ENCODE measurements at regions not wholly inside any gene's neighbourhood (a gene's known extent, or its start where the extent isn't known, plus 50 kb on each side); places are given as distances from the start of the nearest gene placed in this dataset.

GRCh38 chr16:48907906-48908634 lies 298.1 kb upstream of the N4BP1 start:
- Histone ChIP-seq H3K36me3 (ENCODE audit: control insufficient read depth in 4 of 4, insufficient read depth in 3 of 4, low read depth in 1 of 4, low read length in 3 of 4) (no peaks in the 10 kb centered on the region), H3K9me3 (ENCODE audit: control insufficient read depth in 4 of 4, low read length in 3 of 4) (no peaks in the 10 kb centered on the region), H3K27ac (ENCODE audit: low read depth in 1 of 2, low read length in 2 of 2) (no peak overlapping the region), H3K9ac (ENCODE audit: low read depth in 1 of 2, low read length in 2 of 2) (no peak overlapping the region), H3K4me3 (ENCODE audit: low read depth in 1 of 3, low read length in 3 of 3) (no peak overlapping the region), H3K4me1 (ENCODE audit: control insufficient read depth in 4 of 4, insufficient read depth in 4 of 4, low read length in 3 of 4) (no peaks in the 10 kb centered on the region), H3K27me3 (ENCODE audit: control insufficient read depth in 4 of 4, insufficient read depth in 4 of 4, low read length in 3 of 4) (peaks cover 0 to 3% (median 2%) of the 10 kb centered on the region in 4 donors)
- no peak for TF ChIP-seq EGR1 (IDR thresholded peaks at IDR 0.05; ENCODE audit: low read depth in 2 of 2)
- TF ChIP-seq NR2F2 (IDR thresholded peaks at IDR 0.05) = no peak
- no peak for TF ChIP-seq GABPA (IDR thresholded peaks at IDR 0.05 in 1 of 2, conservative IDR thresholded peaks at IDR 0.05 in 1 of 2)
- TF ChIP-seq, protein P1, sequence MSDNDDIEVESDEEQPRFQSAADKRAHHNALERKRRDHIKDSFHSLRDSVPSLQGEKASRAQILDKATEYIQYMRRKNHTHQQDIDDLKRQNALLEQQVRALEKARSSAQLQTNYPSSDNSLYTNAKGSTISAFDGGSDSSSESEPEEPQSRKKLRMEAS (IDR thresholded peaks at IDR 0.05) = no peak
- TF ChIP-seq, protein P2, sequence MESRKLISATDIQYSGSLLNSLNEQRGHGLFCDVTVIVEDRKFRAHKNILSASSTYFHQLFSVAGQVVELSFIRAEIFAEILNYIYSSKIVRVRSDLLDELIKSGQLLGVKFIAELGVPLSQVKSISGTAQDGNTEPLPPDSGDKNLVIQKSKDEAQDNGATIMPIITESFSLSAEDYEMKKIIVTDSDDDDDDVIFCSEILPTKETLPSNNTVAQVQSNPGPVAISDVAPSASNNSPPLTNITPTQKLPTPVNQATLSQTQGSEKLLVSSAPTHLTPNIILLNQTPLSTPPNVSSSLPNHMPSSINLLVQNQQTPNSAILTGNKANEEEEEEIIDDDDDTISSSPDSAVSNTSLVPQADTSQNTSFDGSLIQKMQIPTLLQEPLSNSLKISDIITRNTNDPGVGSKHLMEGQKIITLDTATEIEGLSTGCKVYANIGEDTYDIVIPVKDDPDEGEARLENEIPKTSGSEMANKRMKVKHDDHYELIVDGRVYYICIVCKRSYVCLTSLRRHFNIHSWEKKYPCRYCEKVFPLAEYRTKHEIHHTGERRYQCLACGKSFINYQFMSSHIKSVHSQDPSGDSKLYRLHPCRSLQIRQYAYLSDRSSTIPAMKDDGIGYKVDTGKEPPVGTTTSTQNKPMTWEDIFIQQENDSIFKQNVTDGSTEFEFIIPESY (IDR thresholded peaks at IDR 0.05) = no peak
- TF ChIP-seq, protein P3, sequence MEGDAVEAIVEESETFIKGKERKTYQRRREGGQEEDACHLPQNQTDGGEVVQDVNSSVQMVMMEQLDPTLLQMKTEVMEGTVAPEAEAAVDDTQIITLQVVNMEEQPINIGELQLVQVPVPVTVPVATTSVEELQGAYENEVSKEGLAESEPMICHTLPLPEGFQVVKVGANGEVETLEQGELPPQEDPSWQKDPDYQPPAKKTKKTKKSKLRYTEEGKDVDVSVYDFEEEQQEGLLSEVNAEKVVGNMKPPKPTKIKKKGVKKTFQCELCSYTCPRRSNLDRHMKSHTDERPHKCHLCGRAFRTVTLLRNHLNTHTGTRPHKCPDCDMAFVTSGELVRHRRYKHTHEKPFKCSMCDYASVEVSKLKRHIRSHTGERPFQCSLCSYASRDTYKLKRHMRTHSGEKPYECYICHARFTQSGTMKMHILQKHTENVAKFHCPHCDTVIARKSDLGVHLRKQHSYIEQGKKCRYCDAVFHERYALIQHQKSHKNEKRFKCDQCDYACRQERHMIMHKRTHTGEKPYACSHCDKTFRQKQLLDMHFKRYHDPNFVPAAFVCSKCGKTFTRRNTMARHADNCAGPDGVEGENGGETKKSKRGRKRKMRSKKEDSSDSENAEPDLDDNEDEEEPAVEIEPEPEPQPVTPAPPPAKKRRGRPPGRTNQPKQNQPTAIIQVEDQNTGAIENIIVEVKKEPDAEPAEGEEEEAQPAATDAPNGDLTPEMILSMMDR (IDR thresholded peaks at IDR 0.05; ENCODE audit: low read depth, low read length, missing input control) = no peak
- TF ChIP-seq, protein P4, sequence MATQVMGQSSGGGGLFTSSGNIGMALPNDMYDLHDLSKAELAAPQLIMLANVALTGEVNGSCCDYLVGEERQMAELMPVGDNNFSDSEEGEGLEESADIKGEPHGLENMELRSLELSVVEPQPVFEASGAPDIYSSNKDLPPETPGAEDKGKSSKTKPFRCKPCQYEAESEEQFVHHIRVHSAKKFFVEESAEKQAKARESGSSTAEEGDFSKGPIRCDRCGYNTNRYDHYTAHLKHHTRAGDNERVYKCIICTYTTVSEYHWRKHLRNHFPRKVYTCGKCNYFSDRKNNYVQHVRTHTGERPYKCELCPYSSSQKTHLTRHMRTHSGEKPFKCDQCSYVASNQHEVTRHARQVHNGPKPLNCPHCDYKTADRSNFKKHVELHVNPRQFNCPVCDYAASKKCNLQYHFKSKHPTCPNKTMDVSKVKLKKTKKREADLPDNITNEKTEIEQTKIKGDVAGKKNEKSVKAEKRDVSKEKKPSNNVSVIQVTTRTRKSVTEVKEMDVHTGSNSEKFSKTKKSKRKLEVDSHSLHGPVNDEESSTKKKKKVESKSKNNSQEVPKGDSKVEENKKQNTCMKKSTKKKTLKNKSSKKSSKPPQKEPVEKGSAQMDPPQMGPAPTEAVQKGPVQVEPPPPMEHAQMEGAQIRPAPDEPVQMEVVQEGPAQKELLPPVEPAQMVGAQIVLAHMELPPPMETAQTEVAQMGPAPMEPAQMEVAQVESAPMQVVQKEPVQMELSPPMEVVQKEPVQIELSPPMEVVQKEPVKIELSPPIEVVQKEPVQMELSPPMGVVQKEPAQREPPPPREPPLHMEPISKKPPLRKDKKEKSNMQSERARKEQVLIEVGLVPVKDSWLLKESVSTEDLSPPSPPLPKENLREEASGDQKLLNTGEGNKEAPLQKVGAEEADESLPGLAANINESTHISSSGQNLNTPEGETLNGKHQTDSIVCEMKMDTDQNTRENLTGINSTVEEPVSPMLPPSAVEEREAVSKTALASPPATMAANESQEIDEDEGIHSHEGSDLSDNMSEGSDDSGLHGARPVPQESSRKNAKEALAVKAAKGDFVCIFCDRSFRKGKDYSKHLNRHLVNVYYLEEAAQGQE (IDR thresholded peaks at IDR 0.05) = no peak
- TF ChIP-seq RXRA (IDR thresholded peaks at IDR 0.05) = no peak
- TF ChIP-seq TAF1 (conservative IDR thresholded peaks at IDR 0.05) = no peak
- no peak for TF ChIP-seq HNF4G (IDR thresholded peaks at IDR 0.05)
- TF ChIP-seq HNF4A (conservative IDR thresholded peaks at IDR 0.05) = no peak
- no peak for TF ChIP-seq SP1 (IDR thresholded peaks at IDR 0.05)
- no peak for TF ChIP-seq YY1 (IDR thresholded peaks at IDR 0.05)
- no peak for TF ChIP-seq ATF3 (IDR thresholded peaks at IDR 0.05)
- TF ChIP-seq JUND (IDR thresholded peaks at IDR 0.05) = no peak
- no peak for DNase-seq (ENCODE audit: low spot score)
- 86% methylated on average over 10 of the region's 10 CpGs for WGBS
